Endothelial cell of umbilical vein (primary cell): ENCODE measurements at regions not wholly inside any gene's neighbourhood (a gene's known extent, or its start where the extent isn't known, plus 50 kb on each side); places are given as distances from the start of the nearest gene placed in this dataset.

ENCODE experiments used
- BruUV-seq: library from RNA; stranded (reverse); fragments of 400-500 nt; replicated peaks from 2 replicates; lab custom pipeline; 2021; lab: Mats Ljungman, UMichigan
- CTCF ChIA-PET: fragments of 300-600, 350-600 bp; sonication (Branson Sonifier 250); formaldehyde crosslinking; loops from one replicate; lab custom pipeline; 2021; ENCODE audit warnings: antibody characterized with exemption, inconsistent platforms; lab: Charles Lee
- POLR2A ChIA-PET: fragments of 300-600, 350-600 bp; sonication (Branson Sonifier 250); formaldehyde crosslinking; loops from one replicate; lab custom pipeline; 2021; ENCODE audit warnings: antibody characterized with exemption, inconsistent platforms; lab: Charles Lee
- DNase-seq: peaks from one replicate; pipeline ENCODE4 v3.0.0-alpha.2; 2011; ENCODE audit warnings: low read depth, low spot score
- FAIRE-seq: peaks from 2 replicates; lab custom pipeline; 2011; peaks lifted over from hg19 to GRCh38; lab: Jason Lieb, UNC
- H2AFZ ChIP-seq: 2 replicates; pipeline ENCODE4 v1.6.0; 2012; ENCODE audit warnings: low read depth, low read length, control low read depth, inconsistent platforms
- H3K27ac ChIP-seq: 2 replicates; pipeline ENCODE4 v1.5.1; 2011; ENCODE audit warnings: low read depth, mild to moderate bottlenecking, control low read depth, low read length, moderate library complexity; ENCODE audit not compliant: insufficient read depth
- H3K27me3 ChIP-seq, 2 experiments: 2 replicates each; pipeline versions ENCODE4 v1.6.0 to v1.6.1; 2011; ENCODE audit warnings: low read length in 2 of 2, mixed read lengths in 1 of 2; ENCODE audit not compliant: control insufficient read depth in 2 of 2, insufficient read depth in 2 of 2
- H3K36me3 ChIP-seq, 2 experiments: 2 replicates in 1 of 2; 3 replicates in 1 of 2; pipeline ENCODE4 v1.5.1; 2011; ENCODE audit warnings: low read length in 2 of 2, mild to moderate bottlenecking in 1 of 2, moderate library complexity in 1 of 2; ENCODE audit not compliant: control insufficient read depth in 2 of 2, insufficient read depth in 2 of 2; ENCODE audit errors: extremely low read depth in 1 of 2
- H3K4me1 ChIP-seq: 3 replicates; pipeline ENCODE4 v1.5.1; 2011; ENCODE audit warnings: mild to moderate bottlenecking, low read length; ENCODE audit not compliant: control insufficient read depth, insufficient read depth; ENCODE audit errors: extremely low read depth
- H3K4me2 ChIP-seq: 2 replicates; pipeline ENCODE4 v1.6.1; 2011; ENCODE audit warnings: low read length, control low read depth, mixed read lengths; ENCODE audit not compliant: insufficient read depth
- H3K4me3 ChIP-seq, 3 experiments: fragments of 200-600 bp in 1 of 3; sonication (generic), shearing (Covaris generic) in 1 of 3; replicated peaks in 1 of 3; 2 replicates each; pipeline ENCODE4 v1.5.1; 2011 to 2016; ENCODE audit warnings: control low read depth in 3 of 3, low read length in 3 of 3, mild to moderate bottlenecking in 2 of 3, inconsistent platforms in 1 of 3, low read depth in 1 of 3, moderate library complexity in 1 of 3; ENCODE audit not compliant: insufficient read depth in 1 of 3
- H3K79me2 ChIP-seq: 2 replicates; pipeline ENCODE4 v1.6.0; 2012; ENCODE audit warnings: low read length, inconsistent platforms; ENCODE audit not compliant: control insufficient read depth, insufficient read depth
- H3K9ac ChIP-seq: replicated peaks from 2 replicates; pipeline ENCODE3; 2011; ENCODE audit warnings: low read length, control low read depth; ENCODE audit not compliant: insufficient read depth; ENCODE audit errors: extremely low read depth
- H3K9me1 ChIP-seq: replicated peaks from 3 replicates; pipeline ENCODE4 v1.6.0; 2011; ENCODE audit warnings: mild to moderate bottlenecking, low read length; ENCODE audit not compliant: control insufficient read depth, insufficient read depth; ENCODE audit errors: extremely low read depth
- H3K9me3 ChIP-seq: replicated peaks from 2 replicates; pipeline ENCODE4 v1.5.1; 2012; ENCODE audit warnings: low read length, inconsistent platforms; ENCODE audit not compliant: control insufficient read depth, insufficient read depth
- H4K20me1 ChIP-seq: replicated peaks from 2 replicates; pipeline ENCODE3; 2011; ENCODE audit warnings: mild to moderate bottlenecking, low read length; ENCODE audit not compliant: control insufficient read depth, insufficient read depth; ENCODE audit errors: extremely low read depth
- CTCF ChIP-seq, 2 donors: IDR thresholded peaks; 1 replicate in 1 of 2; 2 replicates in 1 of 2; pipeline ENCODE4 v1.5.1; 2011; ENCODE audit warnings: low read length in 2 of 2, mild to moderate bottlenecking in 2 of 2, moderate library complexity in 2 of 2, control low read depth in 1 of 2, inconsistent platforms in 1 of 2, low read depth in 1 of 2; ENCODE audit not compliant: insufficient read depth in 1 of 2; ENCODE audit errors: extremely low read depth in 1 of 2
- EZH2 ChIP-seq: IDR thresholded peaks from 2 replicates; pipeline ENCODE4 v1.6.1; 2012; ENCODE audit warnings: borderline replicate concordance, low read depth, mild to moderate bottlenecking, moderate library complexity, low read length, inconsistent platforms; ENCODE audit not compliant: severe bottlenecking
- FOS ChIP-seq: IDR thresholded peaks from 2 replicates; pipeline ENCODE4 v1.6.1; 2011; ENCODE audit warnings: mild to moderate bottlenecking, low read length, moderate library complexity, borderline replicate concordance; ENCODE audit not compliant: insufficient read depth
- GATA2 ChIP-seq: IDR thresholded peaks from 2 replicates; pipeline ENCODE4 v1.7.0; 2011; ENCODE audit warnings: low read depth, mild to moderate bottlenecking, moderate library complexity, mixed read lengths, low read length; ENCODE audit not compliant: insufficient read length, insufficient read depth
- JUN ChIP-seq: IDR thresholded peaks from 2 replicates; pipeline ENCODE4 v1.6.1; 2011; ENCODE audit warnings: borderline replicate concordance, low read depth; ENCODE audit not compliant: insufficient read length, insufficient read depth
- MAX ChIP-seq: IDR thresholded peaks from 2 replicates; pipeline ENCODE4 v1.6.1; 2011; ENCODE audit not compliant: insufficient read depth, insufficient read length
- MYC ChIP-seq: IDR thresholded peaks from one replicate; pipeline ENCODE4 v1.6.1; 2011; ENCODE audit warnings: mild to moderate bottlenecking, low read depth, low read length
- POLR2A ChIP-seq: IDR thresholded peaks from 2 replicates; pipeline ENCODE4 v1.6.1; 2012; ENCODE audit warnings: low read depth, mild to moderate bottlenecking, control low read depth, low read length
- POLR2AphosphoS5 ChIP-seq: IDR thresholded peaks from 2 replicates; pipeline ENCODE4 v1.6.1; 2012; ENCODE audit warnings: low read depth, mild to moderate bottlenecking, control low read depth, low read length, moderate library complexity; ENCODE audit not compliant: insufficient read depth
- dilution Hi-C: fragments of 300-500 bp; cut with MboI; formaldehyde crosslinking; loops from one replicate; pipeline ENCODE4 v1.15.0; 2019; ENCODE audit warnings: low sequenced_read_pairs; ENCODE audit not compliant: extremely low pct_ligation_motif_present
- intact Hi-C: fragments of 100-400 bp; cut with micrococcal nuclease; formaldehyde crosslinking; loops from one replicate; pipeline ENCODE4 v1.10.0; 2022

- dilution Hi-C loops (no loop called here), intact Hi-C loops (no loop called here)
- CTCF ChIA-PET: no interaction called here
These were observed 325.5 kb downstream of the PCDH18 start for GRCh38 chr4:137206781-137207180.

More at GRCh38 chr4:137206781-137207180, 325.5 kb downstream of the PCDH18 start:
- Histone ChIP-seq H3K79me2 (no peaks in the 10 kb centered on the region), H3K4me2 (no peak overlapping the region), H3K27ac (no peak overlapping the region), H3K9ac (no peak overlapping the region), H3K4me3 (no peak overlapping the region), H3K36me3 (no peaks in the 10 kb centered on the region), H2AFZ (no peak overlapping the region), H3K27me3 (no peaks in the 10 kb centered on the region), H4K20me1 (no peaks in the 10 kb centered on the region), H3K9me3 (no peaks in the 10 kb centered on the region), H3K9me1 (no peaks in the 10 kb centered on the region), H3K4me1 (no peaks in the 10 kb centered on the region)
- BruUV-seq: no TSS peak
- TF ChIP-seq JUN: no peak
- TF ChIP-seq POLR2AphosphoS5: no peak
- TF ChIP-seq EZH2: no peak
- TF ChIP-seq CTCF (IDR thresholded peaks at IDR 0.05; ENCODE audit: extremely low read depth in 1 of 2, insufficient read depth in 1 of 2, low read depth in 1 of 2, low read length in 2 of 2): no peak
- TF ChIP-seq GATA2: no peak
- no peak for TF ChIP-seq MYC
- no peak for TF ChIP-seq MAX
- TF ChIP-seq FOS: no peak
- no peak for TF ChIP-seq POLR2A
- DNase-seq (no peak), FAIRE-seq (no peak)
- POLR2A ChIA-PET: no interaction called here
